OCI-LY1 (cell line): ENCODE measurements at regions not wholly inside any gene's neighbourhood (a gene's known extent, or its start where the extent isn't known, plus 50 kb on each side); places are given as distances from the start of the nearest gene placed in this dataset.

Source experiments
- H2AFZ ChIP-seq: fragments of 200-600 bp; sonication (generic), shearing (Covaris generic); 2 replicates; pipeline ENCODE4 v1.6.0; 2014; ENCODE audit warnings: antibody characterized with exemption, mild to moderate bottlenecking, low read length
- H3F3A ChIP-seq: fragments of 200-600 bp; sonication (generic), shearing (Covaris generic); 2 replicates; pipeline ENCODE4 v1.6.0; 2014; ENCODE audit warnings: mild to moderate bottlenecking, antibody characterized with exemption, low read length, moderate library complexity; ENCODE audit not compliant: insufficient read depth
- H3K27ac ChIP-seq: fragments of 200-600 bp; sonication (generic); 2 replicates; pipeline ENCODE4 v1.5.1; 2014; ENCODE audit warnings: low read length, mixed run types, mild to moderate bottlenecking, low read depth; ENCODE audit not compliant: poor library complexity, severe bottlenecking
- H3K27me3 ChIP-seq: fragments of 200-600 bp; sonication (generic); 2 replicates; pipeline ENCODE4 v1.6.0; 2014; ENCODE audit warnings: antibody characterized with exemption, mild to moderate bottlenecking, low read length, moderate library complexity; ENCODE audit not compliant: insufficient read depth
- H3K36me3 ChIP-seq: fragments of 200-600 bp; sonication (generic); 2 replicates; pipeline ENCODE4 v1.6.1; 2014; ENCODE audit warnings: mild to moderate bottlenecking, antibody characterized with exemption, low read length, moderate library complexity, mixed read lengths; ENCODE audit not compliant: insufficient read depth
- H3K4me1 ChIP-seq: fragments of 200-600 bp; sonication (generic); 2 replicates; pipeline ENCODE4 v1.5.1; 2014; ENCODE audit warnings: mild to moderate bottlenecking, low read length, moderate library complexity; ENCODE audit not compliant: insufficient read depth, severe bottlenecking
- H3K4me2 ChIP-seq: fragments of 200-600 bp; sonication (generic), shearing (Covaris generic); 2 replicates; pipeline ENCODE4 v1.6.1; 2014; ENCODE audit warnings: low read length
- H3K4me3 ChIP-seq: fragments of 200-600 bp; sonication (generic); 2 replicates; pipeline ENCODE4 v1.5.1; 2014; ENCODE audit warnings: low read length, low read depth, mild to moderate bottlenecking, mixed read lengths; ENCODE audit not compliant: poor library complexity, severe bottlenecking
- H3K79me2 ChIP-seq: fragments of 200-600 bp; shearing (Covaris generic); 2 replicates; pipeline ENCODE4 v1.6.1; 2016; ENCODE audit warnings: mixed run types, low read length, mixed read lengths; ENCODE audit not compliant: insufficient read depth
- H3K9ac ChIP-seq: fragments of 200-600 bp; sonication (generic), shearing (Covaris generic); 2 replicates; pipeline ENCODE4 v1.6.1; 2014; ENCODE audit warnings: mild to moderate bottlenecking, low read length, mixed read lengths
- H3K9me2 ChIP-seq: fragments of 200-600 bp; sonication (generic), shearing (Covaris generic); 2 replicates; pipeline ENCODE4 v1.6.1; 2014; ENCODE audit warnings: low read depth, mild to moderate bottlenecking, low read length, mixed read lengths
- H3K9me3 ChIP-seq: fragments of 200-600 bp; shearing (Covaris generic); 2 replicates; pipeline ENCODE4 v1.6.1; 2014; ENCODE audit warnings: low read length, mixed read lengths
- H4K20me1 ChIP-seq: fragments of 200-600 bp; sonication (generic), shearing (Covaris generic); 2 replicates; pipeline ENCODE4 v1.6.0; 2016; ENCODE audit warnings: mild to moderate bottlenecking, low read length; ENCODE audit not compliant: insufficient read depth
- EZH2 ChIP-seq: fragments of 200-600 bp; sonication (generic), shearing (Covaris generic); IDR thresholded peaks from 2 replicates; pipeline ENCODE4 v1.8.0; 2017; ENCODE audit warnings: borderline replicate concordance, mixed run types, mild to moderate bottlenecking, antibody characterized with exemption, low read length, moderate library complexity, mixed read lengths
- TF ChIP-seq, protein P1 (sequence below): fragments of 200-600 bp; sonication (generic), shearing (Covaris generic); IDR thresholded peaks from 2 replicates; pipeline ENCODE4 v1.5.1; 2017; ENCODE audit warnings: mild to moderate bottlenecking, antibody characterized with exemption, low read length, moderate library complexity, mixed read lengths

DNA sequence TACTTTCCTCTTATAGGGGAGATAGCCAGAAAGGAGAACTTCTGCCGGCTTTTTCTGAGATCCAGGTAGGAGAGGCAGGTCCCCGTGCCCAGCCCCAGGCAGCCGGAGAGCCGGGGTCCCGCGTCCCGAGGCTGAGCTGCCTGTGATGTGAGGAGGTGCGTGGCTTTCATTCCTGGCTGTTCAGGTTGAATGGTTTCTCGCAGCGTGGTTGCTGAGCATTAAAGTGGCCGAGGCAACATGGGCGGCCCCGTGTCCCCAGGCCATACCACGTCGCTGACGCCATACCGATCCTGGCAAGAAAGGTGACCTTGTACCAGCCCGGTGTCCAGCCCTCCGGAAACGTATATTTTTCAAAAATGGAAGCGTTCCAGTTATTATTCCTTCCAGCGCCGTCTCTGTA is 116.7 kb upstream of the MYL2 start:
- TF ChIP-seq, protein P1, sequence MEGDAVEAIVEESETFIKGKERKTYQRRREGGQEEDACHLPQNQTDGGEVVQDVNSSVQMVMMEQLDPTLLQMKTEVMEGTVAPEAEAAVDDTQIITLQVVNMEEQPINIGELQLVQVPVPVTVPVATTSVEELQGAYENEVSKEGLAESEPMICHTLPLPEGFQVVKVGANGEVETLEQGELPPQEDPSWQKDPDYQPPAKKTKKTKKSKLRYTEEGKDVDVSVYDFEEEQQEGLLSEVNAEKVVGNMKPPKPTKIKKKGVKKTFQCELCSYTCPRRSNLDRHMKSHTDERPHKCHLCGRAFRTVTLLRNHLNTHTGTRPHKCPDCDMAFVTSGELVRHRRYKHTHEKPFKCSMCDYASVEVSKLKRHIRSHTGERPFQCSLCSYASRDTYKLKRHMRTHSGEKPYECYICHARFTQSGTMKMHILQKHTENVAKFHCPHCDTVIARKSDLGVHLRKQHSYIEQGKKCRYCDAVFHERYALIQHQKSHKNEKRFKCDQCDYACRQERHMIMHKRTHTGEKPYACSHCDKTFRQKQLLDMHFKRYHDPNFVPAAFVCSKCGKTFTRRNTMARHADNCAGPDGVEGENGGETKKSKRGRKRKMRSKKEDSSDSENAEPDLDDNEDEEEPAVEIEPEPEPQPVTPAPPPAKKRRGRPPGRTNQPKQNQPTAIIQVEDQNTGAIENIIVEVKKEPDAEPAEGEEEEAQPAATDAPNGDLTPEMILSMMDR = no peak
- no peak for TF ChIP-seq EZH2
- Histone ChIP-seq H3K9ac (no peak overlapping the region), H3K36me3 (no peaks in the 10 kb centered on the region), H3F3A (no peaks in the 10 kb centered on the region), H3K9me3 (no peaks in the 10 kb centered on the region), H3K79me2 (no peaks in the 10 kb centered on the region), H3K4me3 (no peak overlapping the region), H3K4me2 (no peak overlapping the region), H3K9me2 (no peaks in the 10 kb centered on the region), H3K27ac (no peak overlapping the region), H3K27me3 (no peaks in the 10 kb centered on the region), H2AFZ (no peak overlapping the region), H3K4me1 (no peaks in the 10 kb centered on the region), H4K20me1 (no peaks in the 10 kb centered on the region)

DNA sequence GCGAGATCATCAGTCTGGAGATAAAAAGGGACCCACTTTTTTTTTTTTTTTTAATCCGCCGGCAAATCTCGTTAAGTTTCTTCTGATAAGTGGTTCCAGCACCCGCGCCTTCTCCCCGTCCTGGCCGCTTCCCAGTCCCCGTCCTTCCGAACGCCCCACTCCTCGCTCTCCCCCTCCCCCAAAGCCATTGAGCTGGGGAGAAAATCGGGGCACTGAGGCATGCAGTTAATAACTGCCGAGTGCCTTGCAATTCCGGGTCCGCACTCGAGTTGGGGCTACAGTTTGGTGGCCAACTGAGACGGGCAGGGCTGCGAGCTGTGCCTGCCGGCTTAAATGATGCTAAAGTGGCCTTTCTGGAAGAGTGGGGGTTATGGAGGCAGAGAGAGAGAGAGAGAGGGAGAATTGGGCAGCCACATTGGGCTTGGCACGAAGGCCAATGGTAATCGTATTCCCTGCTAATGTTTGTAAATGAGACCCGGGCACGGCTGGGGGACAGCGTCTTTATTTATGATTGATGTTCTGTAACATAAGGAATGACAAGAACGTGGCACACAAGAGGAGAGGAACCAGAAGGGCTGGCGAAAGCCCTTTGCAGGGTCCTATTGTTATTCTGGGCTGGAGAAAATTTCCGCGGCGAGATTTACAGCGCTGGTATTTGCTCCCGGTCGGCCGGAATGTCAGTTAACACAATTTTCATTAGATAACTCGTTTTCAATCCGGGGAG is 115.4 kb upstream of the MYL2 start:
- H3K9ac ChIP-seq = no peak overlapping the region
- H3K4me2 ChIP-seq = no peak overlapping the region
- H3K4me3 ChIP-seq = no peak overlapping the region

DNA sequence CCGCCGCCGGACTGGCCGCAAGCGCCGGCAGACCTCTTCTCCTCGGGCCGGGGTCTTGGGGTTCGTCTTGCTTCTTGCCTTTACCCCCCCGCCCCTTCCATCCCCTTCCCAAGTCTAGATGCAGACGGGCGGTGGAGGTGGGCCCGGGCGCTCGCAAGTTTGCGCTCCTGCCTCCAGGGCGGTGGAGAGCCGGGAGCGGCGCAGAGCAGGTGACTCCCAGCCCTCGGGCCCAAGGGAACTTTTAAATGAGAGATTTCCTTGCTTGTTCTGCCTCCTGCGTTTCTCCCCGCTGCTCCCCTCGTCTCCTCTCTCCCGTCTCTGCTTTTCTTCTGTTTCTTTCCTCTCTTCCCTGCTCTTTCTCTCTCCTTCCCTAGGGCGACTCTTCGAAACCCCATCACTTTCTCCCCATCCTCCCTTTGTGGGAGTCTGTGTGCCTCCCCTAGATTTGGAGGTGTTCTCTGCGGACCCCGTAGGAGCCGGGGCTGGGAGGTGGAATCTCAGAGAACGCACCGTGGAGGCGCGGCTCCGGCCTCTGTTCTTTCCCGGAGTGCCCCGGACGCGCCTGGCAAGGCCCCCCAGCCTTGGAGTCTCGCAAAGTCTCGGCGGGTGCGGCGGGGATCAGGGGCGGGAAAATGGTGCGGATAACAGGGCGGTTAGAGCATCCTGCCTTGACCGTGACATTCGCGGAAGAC is 114.7 kb upstream of the MYL2 start:
- Histone ChIP-seq H4K20me1 (no peaks in the 10 kb centered on the region), H3K27me3 (no peaks in the 10 kb centered on the region)

More for the DNA sequence above, 115.4 kb upstream of the MYL2 start:
- no peaks in the 10 kb centered on the region for H3K27me3 ChIP-seq
- H3K9me2 ChIP-seq = no peaks in the 10 kb centered on the region
- H3F3A ChIP-seq = no peaks in the 10 kb centered on the region
- no peak overlapping the region for H3K27ac ChIP-seq
- no peak overlapping the region for H2AFZ ChIP-seq
- no peaks in the 10 kb centered on the region for H4K20me1 ChIP-seq
- TF ChIP-seq, protein P1 = no peak
- no peak for TF ChIP-seq EZH2
- no peaks in the 10 kb centered on the region for H3K36me3 ChIP-seq
- no peaks in the 10 kb centered on the region for H3K9me3 ChIP-seq
- H3K79me2 ChIP-seq = no peaks in the 10 kb centered on the region
- no peaks in the 10 kb centered on the region for H3K4me1 ChIP-seq

More for the DNA sequence above, 114.7 kb upstream of the MYL2 start:
- Histone ChIP-seq H3K27ac (no peak overlapping the region), H3K9me3 (no peaks in the 10 kb centered on the region), H3F3A (no peaks in the 10 kb centered on the region), H3K4me3 (no peak overlapping the region), H3K36me3 (no peaks in the 10 kb centered on the region), H3K4me1 (no peaks in the 10 kb centered on the region), H2AFZ (no peak overlapping the region), H3K9ac (no peak overlapping the region), H3K9me2 (no peaks in the 10 kb centered on the region), H3K79me2 (no peaks in the 10 kb centered on the region), H3K4me2 (no peak overlapping the region)
- TF ChIP-seq EZH2 = no peak
- TF ChIP-seq, protein P1 = no peak
